GM18526 (cell line): ENCODE measurements at regions not wholly inside any gene's neighbourhood (a gene's known extent, or its start where the extent isn't known, plus 50 kb on each side); places are given as distances from the start of the nearest gene placed in this dataset.

Experiments
- POLR2A ChIP-seq: IDR thresholded peaks from 3 replicates; pipeline ENCODE4 v1.6.1; 2011; ENCODE audit not compliant: insufficient read length; ENCODE audit errors: extremely low read depth

GRCh38 chr1:58914925-58915324, 131.1 kb upstream of the JUN start:
- TF ChIP-seq POLR2A, result no peak

- no peak for TF ChIP-seq POLR2A
These were observed 133.6 kb upstream of the JUN start for GRCh38 chr1:58917436-58917835.

- TF ChIP-seq POLR2A, result no peak
These were observed 135.5 kb upstream of the JUN start for GRCh38 chr1:58919226-58919958.

- TF ChIP-seq POLR2A, result no peak
These were observed 136.1 kb upstream of the JUN start for GRCh38 chr1:58919959-58920321.

- TF ChIP-seq POLR2A, result no peak
These were observed 137.5 kb upstream of the JUN start for GRCh38 chr1:58921342-58921741.

- TF ChIP-seq POLR2A, result no peak
These were observed 137.9 kb upstream of the JUN start for GRCh38 chr1:58921751-58922150.

- no peak for TF ChIP-seq POLR2A
These were observed 138.6 kb upstream of the JUN start for GRCh38 chr1:58922302-58923089.

GRCh38 chr1:58923090-58923470, 139.2 kb upstream of the JUN start:
- no peak for TF ChIP-seq POLR2A

GRCh38 chr1:58924016-58924565, 140.2 kb upstream of the JUN start:
- no peak for TF ChIP-seq POLR2A

- TF ChIP-seq POLR2A, result no peak
These were observed 141.0 kb upstream of the JUN start for GRCh38 chr1:58924821-58925220.

GRCh38 chr1:58925247-58925646, 141.4 kb upstream of the JUN start:
- TF ChIP-seq POLR2A, result no peak

GRCh38 chr1:58926152-58926551, 142.3 kb upstream of the JUN start:
- no peak for TF ChIP-seq POLR2A

GRCh38 chr1:58927041-58927721, 143.3 kb upstream of the JUN start:
- TF ChIP-seq POLR2A, result no peak

- TF ChIP-seq POLR2A, result no peak
These were observed 143.9 kb upstream of the JUN start for GRCh38 chr1:58927722-58928085.

- no peak for TF ChIP-seq POLR2A
These were observed 144.7 kb upstream of the JUN start for GRCh38 chr1:58928514-58928913.
